Ureter (tissue), 1 donor: ENCODE measurements at regions not wholly inside any gene's neighbourhood (a gene's known extent, or its start where the extent isn't known, plus 50 kb on each side); places are given as distances from the start of the nearest gene placed in this dataset.

Experiments
- DNase-seq: peaks from one replicate; pipeline ENCODE4 v3.0.0-alpha.2; 2020; ENCODE audit warnings: low spot score
- donor health status: DM: yes; HTN: yes; CAD: no.

DNA sequence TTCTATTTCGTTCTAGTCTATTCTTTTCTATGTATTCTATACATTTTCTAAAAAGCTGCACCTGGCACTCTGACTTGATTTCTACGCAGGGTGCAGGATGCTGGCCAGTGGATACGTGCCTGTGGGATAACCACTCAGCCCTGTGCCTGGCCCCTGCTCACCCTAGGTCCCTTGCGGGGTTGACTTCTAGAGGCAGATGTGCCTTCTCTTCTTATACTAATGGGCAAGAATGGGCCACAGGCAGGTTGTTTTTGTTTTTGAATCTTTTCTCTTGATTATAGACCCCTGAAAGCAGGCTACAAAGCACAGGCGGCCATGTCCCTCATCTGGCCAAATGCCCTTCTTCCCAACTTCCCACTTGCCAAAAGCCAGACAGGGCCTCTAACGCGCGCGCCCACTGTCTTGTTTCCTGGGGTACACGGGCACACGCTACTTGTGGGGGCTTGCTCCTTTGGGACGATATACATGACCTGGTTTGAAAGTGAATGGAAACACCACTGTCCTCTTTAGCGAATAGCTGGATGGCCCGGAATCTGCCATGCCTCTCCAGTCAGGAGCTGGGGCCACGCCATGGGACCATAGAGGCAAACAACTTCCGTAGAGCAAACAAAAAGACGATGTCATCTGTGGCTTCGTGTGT, 162.7 kb upstream of the IRX2 start:
- no peak for DNase-seq

DNA sequence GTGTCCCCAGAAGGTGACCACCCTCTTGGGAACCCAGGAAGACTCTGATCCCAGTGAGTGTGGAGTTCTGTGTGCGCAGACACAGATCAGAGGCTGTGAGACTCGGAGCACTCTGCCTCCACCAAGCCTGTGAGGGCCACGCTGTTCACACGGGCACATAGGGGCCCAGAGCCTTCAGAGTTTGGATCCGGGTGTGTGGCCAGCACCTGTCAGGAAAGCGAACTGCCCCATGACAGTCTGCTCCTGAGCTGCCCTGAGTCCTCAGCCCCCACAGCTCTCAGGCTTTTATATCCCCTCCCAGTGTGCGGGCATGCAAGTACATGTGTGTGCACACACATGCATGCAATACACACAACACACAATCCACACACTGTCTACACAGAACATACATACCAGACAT, 161.8 kb upstream of the IRX2 start:
- DNase-seq, result peak; percentile 31

DNA sequence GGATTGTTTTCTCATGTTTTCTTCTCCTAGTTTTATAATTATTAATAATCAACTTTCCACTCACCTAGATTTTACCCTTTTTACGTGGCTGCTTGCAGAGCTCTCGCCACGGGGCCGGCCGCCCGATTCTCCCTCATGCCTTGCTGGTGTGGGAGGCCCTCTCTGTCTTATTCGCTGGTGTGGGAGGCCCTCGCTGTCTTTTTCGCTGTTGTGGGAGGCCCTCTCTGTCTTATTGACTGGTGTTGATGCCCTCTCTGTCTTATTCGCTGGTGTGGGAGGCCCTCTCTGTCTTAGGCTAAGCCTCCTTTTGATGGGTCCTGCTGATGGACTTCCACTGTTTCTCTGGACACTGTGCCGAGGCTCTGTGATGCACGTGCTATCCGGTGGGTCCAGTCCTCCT, 161.3 kb upstream of the IRX2 start:
- peak; percentile 18 for DNase-seq

DNA sequence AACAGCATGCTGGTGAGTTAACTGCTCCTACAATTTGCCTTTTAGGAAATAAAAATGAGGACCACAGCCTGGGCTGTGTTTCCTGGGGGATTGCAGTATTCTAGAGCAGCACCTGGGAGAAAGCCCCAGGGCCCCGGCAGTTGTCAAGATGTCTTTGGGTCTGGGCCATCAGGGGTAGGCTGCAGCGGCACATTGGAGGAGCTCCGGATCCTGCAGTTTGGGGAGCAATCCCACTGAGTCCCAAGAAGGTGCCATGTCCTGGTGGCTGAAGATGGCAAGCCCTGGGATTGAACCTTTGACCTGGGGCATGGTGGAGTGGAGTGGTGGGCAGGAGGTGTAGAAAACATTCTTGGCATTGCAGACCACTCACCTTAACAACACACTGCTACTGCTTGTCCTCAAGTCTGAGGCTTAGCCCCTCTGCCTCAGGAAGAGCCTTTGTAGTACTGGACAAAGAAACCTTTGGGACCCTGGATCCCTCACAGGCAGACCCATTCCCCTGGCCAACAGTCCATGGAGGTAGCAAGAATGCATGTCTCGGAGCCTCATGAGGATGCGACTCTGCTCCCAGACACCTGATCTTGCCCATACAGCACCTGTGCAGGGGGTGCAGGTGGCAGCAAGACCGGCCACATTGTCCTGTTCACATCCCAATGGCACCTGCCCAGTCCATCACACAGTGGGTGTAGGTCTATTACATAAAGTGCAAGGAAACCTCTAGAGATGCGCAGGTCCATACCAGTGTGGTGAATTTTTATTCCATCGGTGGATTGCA, 159.1 kb upstream of the IRX2 start:
- DNase-seq, result peak; percentile 35

- DNase-seq, result peak; percentile 14
Measured at GRCh38 chr5:2909035-2909434, 157.6 kb upstream of the IRX2 start.

GRCh38 chr5:2908086-2908485, 156.6 kb upstream of the IRX2 start:
- peak; percentile 7 for DNase-seq

GRCh38 chr5:2906302-2907090, 155.0 kb upstream of the IRX2 start:
- peak; percentile 34 for DNase-seq

DNA sequence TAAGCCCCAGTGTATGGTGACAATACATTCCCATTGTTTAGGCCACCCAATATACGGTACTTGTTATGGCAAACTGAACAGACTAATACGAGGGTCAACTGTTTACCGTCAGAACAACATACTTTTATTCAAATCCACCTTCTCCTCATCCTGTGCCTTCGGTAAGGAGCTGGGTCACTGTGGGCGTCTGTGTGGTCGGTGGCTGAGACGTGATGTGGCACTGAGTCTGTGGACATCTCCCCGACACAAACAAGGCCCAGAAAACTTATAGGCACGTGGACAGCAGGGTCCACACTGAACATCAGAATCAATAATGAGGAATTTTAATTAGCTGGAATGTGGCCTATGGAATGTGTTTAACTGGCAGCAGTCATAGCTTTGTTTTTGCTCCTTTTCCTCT, 154.3 kb upstream of the IRX2 start:
- peak; percentile 12 for DNase-seq

DNA sequence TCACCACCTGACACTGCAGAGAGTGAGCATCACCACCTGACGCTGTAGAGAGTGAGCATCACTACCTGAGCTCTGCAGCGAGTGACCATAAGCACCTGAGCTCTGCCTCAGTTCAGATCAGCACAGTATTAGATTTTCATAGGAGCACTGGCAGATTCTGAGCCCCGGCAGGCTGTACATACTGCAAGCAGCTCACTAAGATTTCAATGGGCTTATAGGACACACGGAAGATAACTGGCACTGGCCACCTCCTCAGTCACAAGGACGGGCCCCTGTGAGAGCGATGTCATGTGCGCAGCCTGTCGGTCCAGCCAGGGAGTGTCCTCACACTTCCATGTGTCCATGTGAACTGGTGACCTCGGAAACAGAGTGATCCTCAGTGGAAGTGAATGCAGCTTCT, 153.5 kb upstream of the IRX2 start:
- peak; percentile 31 for DNase-seq

GRCh38 chr5:2904399-2904798, 152.9 kb upstream of the IRX2 start:
- peak; percentile 22 for DNase-seq

DNA sequence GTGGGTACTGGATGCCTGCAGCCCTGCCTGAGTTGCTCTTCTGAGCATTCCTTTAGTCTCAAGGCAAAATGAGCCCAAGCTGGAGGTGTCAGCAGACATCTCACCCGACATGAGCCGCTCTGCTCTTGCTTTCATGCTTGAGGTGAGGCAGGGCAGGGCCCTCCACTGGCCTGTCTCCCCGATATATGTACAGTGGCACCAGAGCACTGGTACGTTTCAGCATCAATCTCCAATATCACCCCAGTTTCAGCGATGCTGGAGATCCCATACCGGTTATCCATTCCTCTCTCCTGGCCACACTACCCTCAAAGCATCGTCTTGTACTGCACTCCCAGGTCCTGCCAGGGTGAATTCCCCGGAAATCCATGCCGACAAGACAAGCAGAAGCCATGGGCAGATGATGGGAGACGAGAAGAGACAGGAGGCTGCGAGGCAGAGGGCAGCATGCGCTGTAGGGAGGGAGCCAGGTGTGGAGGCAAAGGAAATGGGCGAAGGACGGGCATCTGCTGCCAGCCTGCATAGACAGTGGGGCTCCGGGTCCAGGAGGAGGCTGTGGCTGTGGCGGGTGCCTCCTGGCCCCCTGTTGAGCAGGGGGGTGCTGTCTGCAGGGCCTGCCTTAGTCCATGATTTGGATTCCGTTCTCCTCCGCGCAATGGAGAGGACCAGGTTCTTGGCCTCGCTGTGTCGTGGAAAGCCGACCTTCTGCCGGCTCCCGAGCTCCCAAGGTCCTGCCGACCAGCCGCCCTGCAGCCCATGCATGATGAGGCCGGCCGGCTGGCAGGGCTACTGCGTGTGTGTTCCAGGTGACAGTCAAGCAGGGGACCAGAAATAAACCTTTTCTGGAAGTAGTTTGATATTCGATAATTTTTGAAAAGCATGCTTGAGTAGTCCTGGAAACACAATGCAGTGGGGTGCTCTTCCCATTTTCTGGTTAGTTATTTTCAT, 152.2 kb upstream of the IRX2 start:
- DNase-seq, result peak; percentile 35

DNA sequence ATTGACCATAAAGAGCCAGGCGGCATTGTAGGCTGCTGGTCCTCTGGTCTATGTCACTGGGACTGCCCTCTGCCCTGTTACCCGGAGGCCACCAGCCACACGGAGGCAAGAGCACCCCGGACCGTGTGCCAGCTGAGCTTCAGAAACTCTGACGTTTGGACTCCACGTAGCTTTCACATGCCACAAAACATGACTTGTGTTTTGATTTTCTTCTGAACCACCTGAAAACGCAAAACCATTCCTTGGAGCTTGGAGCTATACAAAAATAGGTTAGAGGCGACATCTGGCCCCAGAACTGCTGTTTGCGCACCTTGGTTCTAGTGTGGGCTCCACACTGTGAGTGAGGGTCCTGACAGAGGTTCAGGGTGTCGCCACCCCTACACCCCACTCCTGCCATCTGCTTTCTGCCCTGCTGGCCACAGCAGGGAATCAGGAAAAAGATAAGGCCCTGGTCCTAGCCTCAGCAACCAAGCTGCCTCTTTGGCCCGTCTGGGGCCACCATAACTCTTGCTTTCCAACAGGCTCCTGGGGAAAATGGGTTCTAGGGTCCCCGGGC, 151.3 kb upstream of the IRX2 start:
- peak; percentile 20 for DNase-seq

DNA sequence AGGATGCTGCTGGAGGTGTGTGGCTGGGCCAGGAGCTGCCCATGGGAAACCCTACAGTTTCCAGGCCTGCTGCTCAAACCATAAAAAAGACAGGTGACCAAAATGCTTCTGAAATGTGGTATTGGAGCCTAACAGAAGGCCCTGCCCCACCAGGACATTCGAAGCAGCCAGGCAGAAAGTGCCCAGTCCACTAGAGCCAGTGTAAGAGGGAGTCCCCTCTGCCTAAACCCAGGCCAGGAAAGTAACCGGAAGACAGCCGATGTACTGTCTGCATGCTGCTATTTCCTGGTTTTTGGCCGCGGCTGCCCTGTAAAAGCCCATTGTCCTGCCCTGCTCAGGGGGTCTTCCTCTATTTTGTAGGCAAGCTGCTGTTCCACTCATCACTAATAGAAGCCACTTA, 150.7 kb upstream of the IRX2 start:
- DNase-seq, result peak; percentile 20

DNA sequence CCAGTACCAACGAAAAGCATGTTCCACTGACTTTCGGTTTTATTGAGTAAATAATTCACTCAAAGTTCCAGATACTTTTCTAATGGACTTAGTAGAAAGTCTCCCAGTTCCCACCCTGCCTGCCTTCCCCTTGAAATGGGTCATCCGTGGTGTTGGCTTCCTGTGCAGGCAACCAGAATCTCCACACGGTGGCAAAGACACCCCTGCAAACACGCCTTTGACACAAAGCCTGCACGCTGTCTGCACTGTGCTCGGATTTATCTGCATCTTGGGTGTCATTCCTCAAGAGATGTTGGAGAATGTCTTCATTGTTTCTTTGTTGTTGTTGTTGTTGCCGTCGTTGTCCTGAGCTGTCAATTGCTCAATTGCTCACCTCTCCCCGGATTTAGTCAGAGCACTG, 150.0 kb upstream of the IRX2 start:
- peak; percentile 7 for DNase-seq

DNA sequence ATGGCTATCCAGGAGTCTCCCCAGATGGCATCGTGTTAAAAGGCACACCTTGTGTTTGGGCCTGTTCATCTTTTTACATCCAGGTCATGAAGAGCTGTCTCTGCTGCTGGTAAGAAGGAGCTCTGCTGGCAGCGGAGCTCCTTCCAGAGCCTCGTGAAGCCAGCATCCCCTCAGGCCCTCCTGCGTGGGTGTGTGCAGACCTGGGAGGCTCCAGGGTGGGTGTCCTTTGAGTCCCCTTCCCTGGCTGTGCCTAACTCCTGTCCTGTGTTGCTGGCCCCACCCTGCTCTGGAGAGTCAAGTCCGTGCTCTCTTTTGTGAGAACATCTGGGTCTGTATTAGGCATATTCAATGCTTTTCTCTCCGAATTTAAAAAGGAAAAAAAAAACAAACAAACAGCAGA, 149.6 kb upstream of the IRX2 start:
- peak; percentile 20 for DNase-seq

- no peak for DNase-seq
Measured at GRCh38 chr5:2900360-2900759, 148.9 kb upstream of the IRX2 start.

DNA sequence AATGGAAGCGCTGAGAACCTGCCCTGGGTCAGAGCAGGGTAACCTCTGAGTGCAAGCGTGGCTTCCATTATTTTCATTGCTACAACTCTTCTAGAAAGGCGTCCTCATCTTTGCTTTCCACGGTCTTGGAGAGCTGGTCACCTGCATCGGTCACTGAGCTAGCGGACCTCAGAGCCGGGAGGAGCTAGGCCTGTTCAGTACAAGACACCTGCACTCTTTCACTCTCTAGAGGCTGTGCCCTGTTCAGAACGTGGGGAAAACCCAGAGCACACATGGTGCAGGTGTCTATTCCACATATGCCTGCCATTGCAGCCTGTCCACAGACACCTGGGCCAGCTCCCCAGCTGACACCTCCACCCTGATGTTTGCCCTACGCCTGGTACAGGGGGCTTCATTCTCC, 147.8 kb upstream of the IRX2 start:
- peak; percentile 9 for DNase-seq

GRCh38 chr5:2898661-2899060, 147.2 kb upstream of the IRX2 start:
- peak; percentile 30 for DNase-seq

DNA sequence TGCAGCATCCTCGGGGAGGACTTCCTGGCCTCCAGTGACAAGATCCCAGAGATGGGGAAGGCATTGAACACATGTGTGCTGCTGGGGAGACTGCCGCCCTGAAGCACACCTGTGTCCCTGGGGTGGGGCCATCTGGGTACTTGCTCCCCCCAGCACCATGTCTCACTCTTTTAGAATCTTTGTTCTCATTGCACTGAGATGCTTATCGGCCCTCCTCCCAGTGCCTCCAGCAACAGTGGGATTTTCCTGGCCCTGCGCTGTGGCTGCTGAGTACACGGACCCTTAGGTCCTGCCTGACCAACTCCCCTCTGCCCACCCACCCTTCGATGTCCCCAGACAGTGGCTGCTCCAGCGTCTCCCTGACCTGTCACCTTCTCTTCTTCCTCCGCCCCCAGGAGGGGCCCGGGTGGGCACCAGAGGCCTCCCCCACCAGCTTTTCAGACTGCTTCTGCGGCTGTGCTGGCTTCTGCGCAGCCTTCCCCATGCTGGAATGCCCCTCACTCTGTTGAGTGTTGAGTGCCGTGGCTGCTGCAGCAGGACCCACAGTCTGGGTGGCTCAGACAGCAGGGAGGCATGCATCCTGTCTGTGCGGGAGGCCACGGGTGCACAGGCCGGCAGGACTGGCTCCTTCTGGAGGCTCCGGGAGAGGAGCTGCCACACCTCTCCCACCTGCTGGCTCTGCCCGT, 145.9 kb upstream of the IRX2 start:
- DNase-seq, result peak; percentile 32

- peak; percentile 34 for DNase-seq
Measured at GRCh38 chr5:2896371-2897275, 145.1 kb upstream of the IRX2 start.
